Activated CD8-positive, alpha-beta memory T cell treated with anti-CD3 and anti-CD28 coated beads, Interleukin-2, amount 50 U/mL, for 48 hours (primary cell): ENCODE measurements at regions not wholly inside any gene's neighbourhood (a gene's known extent, or its start where the extent isn't known, plus 50 kb on each side); places are given as distances from the start of the nearest gene placed in this dataset.

Experiments
- DNase-seq: peaks from one replicate; pipeline ENCODE4 v3.0.0-alpha.2; 2020

DNA sequence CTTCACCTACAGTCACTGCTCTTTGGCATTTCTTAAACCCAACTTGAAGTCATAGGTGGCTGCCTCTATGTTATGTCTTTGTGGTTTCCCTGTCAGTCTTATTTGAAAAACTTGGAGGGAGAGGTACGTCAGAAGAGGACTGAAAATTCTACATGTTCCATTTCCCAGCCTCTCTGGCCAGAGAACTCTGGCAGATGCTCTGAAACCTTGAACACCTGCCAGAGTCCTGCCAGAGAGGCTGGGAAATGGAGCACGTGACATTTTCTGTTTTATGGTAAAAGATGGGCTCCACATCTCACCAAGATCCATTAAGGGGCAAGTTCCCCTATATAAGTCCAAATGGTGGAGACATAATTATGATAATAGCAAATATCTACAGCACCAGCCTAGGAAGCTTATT, 99.5 kb downstream of the MAFB start:
- no peak for DNase-seq

DNA sequence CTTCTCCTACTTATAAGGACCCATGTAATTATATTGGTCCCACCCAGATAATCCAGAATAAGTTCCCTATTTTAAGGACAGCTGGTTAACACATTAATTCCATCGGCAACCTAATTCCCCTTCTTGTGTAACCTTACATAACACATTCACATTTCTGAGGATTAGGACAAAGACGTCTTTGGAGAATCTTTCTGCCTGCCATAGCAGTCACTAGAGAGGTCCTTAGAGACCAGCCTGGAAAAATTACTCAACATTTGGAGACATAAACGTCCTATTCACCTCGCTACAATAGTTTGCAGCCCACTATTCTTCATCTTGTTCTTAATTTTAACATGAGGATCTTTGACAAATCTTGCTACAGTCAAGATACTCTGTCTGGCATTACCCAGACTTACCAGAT, 100.1 kb downstream of the MAFB start:
- no peak for DNase-seq

DNA sequence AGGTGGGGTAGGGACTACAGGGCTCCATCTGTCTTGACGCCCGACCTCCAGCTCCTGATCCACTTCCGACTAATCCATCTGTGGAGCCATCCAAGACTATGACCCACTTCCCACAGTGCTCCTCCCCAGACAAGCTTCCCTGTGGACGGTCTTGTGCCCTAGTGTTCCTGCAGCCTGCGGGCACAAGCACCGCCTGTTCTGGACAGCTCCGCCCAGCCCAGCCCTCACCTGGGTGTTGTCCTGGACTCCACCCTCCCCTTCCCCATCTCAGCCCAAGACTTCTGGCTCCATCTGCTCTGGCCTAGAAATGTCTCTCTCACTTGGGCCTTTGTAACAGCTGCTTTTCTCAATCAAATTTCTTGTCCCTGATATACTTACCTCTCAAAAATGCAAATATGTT, 102.0 kb downstream of the MAFB start:
- no peak for DNase-seq

DNA sequence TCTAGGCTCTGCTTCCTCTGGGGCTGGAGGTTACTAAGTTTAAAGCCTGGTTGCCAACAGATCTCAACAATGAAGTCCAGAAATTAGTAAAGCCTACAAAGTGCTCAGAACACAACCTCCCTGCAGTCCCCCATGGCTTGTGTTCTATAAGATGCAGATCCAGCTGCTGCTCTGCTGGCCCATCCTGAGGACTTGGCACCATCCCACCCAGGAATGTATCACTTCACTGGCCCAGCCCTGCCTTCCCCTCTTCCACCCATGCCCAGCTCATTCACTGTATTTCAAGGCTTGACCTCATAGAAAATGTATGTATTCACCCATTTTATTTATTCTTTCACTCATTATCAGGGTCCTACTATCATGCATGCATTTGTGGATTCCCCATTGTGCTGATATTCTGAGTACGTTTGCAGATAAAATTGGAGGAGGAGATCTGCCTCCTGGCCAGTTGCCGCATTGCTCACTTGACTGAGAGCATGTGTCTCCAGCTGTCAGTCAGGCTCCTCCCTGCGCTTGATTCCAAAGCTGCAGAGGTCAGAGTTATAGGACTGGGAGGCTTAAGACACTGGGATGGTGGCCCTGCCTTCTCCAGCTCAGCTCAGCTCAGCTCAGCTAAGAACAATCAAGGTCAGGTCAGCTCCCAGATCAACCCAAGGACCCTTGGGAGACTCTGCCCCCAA, 104.8 kb downstream of the MAFB start:
- DNase-seq, result no peak

DNA sequence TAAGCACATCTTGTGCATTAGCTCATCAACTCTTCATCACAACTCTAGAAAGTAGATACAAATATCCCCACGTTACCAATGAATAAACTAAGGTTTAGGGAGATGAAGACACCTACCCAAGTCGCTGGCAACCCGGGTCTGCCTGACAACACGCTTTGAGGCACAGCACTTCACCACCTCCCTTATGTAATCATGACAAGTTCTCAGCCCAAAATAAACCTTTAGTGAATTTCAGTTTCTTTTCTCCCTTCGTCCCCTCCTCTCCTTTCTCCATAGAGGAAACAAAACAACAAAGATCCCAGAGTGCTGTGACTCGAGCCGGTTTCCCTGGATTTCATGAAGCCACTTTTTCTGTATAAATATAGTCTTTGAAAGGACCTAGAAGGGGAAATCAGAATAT, 105.4 kb downstream of the MAFB start:
- DNase-seq, result no peak

DNA sequence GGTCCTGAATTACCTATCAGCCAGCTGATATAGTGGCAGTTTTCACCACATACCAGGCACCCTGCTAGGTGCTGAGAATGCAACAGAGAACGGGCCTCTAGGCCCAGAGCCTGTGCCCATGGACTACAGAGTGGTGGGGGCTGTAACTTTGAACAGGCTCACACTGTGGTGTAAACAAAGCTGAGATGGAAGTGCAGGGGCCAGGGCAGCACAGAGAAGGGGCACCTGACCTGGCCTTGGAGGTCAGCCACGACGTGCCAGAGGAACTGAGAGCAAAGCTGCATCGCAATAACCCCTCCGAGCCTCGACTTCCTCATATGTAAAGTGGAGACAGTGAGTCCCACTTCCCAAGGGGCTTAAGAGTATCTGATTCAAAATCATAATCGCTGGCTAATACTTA, 105.8 kb downstream of the MAFB start:
- no peak for DNase-seq

DNA sequence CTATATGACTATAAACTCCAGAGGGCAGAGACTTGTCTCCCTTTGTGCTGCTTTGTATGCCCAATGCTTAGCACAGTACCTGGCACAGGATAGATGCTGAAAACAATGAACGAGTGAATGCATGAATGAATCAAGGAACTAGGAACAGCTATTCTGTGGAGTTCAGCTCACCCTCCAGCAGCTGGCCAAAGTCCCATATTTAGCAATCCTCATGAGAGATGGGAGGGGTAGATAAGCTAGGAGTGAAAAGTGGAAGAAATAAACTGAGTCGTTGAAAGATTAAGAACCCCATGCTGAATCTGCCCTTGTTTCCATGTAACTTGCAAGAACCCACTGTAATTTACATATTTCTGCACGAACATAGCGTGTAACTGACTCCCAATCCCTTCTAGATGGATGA, 106.5 kb downstream of the MAFB start:
- DNase-seq, result no peak

DNA sequence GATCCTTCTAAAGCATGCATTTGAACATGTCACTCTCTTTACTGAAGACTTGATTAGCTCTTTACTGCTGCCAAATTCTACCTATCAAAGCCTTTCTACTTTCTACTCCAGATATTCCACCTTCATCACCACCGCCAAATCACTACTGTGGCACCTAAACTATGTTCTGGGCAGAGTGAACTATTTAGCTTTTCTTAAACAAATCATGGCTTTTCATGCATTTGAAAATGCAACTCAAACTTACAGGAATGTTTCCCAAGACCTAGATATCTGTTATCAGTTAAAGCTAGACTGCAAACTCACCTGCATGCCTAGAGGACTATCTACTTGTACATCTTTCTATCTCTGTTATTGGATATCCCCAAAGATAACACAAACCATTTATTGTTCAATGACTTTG, 109.3 kb downstream of the MAFB start:
- DNase-seq, result no peak

DNA sequence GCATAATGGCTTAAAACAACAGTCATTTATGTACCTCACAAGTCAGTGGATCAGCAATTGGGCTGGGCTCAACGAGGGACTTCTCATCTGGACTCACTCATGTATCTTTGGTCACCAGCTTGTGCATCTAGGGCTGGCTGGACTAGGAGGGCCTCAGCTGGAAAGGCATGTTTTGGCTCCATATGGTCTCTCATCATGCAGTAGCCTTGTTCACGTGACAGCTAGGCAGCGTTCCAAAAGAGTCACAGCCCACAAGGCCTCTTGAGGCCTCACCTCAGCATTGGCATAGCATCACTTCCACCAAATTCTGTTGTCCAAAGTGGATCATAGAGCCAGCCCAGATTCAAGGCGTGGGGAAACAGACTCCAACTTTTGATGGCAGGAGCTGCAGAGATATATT, 110.1 kb downstream of the MAFB start:
- DNase-seq, result no peak

DNA sequence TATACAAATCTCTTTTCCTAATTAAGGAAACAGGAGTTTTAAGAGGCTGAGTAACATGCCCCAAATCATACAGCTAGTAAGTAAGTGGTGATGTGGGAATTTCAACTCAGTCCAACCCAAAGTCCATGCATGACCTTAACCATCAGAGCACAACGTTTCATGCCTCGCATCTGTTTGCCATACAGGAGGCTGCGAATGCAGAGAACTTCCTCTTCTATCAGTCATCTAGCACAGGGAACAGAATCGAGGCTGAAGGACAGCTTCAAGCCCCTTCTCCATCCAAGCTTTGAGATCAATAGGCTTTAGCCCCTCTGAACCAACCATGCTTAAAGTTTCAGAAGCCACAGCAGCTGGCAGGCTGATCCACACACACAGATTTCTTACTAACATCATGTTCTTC, 113.2 kb downstream of the MAFB start:
- no peak for DNase-seq

DNA sequence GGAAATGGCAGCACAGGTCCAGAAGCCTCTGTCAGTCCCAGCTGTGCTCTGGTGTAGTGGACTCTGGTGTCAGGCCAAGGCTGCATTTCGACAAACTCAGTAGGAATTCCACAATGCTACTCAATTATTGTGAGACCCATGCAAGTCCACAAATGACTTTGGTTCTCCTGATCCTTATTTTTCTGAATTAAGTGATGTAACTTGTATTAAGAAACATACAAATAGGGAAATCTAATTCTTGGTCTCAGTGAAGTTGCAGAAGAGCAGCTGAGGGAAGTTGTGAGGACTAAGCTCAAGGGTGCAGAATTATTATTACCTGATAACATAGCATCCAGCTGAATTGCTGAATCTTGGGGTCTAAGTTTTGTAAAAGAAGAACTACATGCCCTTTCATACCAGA, 116.8 kb downstream of the MAFB start:
- no peak for DNase-seq

DNA sequence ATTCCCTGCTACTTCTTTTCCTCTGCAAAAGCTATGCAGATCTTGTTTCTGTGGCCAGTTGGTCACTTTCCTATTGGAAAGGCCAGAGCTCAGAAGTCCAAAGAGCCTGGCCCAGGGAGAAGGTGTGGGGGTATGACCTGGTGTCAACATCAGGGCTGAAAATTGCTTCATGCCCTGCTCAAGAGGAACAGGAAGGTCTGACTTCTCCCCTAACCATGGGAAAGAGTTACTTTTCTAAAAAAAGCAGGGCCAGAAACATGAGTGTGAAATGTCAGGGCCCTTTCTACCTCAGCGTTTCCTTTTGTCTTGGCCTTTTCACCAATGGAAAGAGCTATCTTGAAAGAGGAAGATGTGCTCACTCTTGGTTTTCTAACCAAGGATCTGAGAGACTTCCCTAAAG, 117.4 kb downstream of the MAFB start:
- DNase-seq, result no peak

DNA sequence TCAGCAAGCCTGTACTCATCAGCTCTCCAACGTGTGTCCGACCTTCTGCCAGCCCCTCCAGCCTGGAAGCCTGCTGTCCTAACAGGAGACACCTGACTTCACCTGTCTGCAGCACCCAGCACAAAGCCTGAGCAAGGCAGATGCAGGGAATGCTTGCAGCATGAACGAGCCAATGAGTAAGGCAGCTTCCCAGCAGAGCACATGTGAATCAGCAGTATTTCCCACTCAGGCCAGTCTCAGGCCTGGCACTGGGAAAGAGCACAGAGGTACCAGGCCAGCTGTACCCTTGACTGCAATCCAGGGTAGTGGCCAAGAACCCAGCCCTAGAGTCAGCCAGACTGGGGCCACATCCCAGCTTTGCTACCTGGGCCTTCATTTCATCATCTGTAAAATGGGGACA, 120.8 kb downstream of the MAFB start:
- no peak for DNase-seq

DNA sequence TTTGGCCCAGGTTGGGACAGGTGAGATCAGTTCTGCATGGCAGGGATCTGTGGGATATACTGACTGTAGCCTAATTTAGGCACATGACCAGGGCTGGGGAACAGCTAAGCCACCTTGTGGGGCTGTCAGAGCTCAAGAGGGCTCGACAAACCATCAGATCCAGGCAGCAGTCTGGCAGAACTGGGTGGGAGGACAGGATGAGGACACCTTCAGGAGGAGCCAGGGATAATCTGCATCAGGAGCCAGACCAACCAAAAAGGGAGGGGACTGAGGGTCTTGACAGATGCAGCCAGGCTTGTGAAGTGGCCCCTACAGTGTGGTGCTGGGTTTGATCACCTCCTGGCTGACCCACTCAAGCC, 123.4 kb downstream of the MAFB start:
- no peak for DNase-seq

DNA sequence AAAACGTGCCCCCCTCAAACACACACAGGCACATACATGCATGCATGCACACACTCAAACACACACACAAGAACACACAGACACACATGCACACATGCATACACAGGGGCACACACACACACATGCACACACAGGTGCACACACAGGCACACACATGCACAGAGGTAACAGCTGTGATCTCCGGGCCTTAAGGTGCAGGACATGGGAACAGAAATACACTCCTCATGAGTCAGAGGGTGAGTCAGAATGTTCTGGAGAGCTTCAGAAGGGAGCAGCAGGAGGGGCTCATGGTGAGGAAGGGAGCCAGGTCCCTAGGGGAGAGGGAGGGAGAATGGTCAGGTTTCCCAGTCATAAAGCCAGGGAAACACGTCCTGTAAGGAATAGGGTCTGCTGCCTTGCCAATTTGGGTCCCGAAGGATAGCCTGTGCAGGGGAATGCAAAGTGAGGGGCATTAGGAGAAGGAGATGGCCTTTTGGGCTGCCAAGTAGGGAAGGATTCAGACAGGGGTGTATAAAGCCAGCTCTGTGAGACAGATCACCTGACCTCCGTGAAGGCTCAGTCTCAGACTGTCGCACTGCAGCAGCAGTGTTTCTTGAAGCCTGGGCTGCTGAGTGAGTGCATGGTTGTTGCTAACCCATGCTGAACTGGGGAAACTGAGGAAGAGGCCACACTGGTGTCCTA, 123.9 kb downstream of the MAFB start:
- DNase-seq, result no peak

DNA sequence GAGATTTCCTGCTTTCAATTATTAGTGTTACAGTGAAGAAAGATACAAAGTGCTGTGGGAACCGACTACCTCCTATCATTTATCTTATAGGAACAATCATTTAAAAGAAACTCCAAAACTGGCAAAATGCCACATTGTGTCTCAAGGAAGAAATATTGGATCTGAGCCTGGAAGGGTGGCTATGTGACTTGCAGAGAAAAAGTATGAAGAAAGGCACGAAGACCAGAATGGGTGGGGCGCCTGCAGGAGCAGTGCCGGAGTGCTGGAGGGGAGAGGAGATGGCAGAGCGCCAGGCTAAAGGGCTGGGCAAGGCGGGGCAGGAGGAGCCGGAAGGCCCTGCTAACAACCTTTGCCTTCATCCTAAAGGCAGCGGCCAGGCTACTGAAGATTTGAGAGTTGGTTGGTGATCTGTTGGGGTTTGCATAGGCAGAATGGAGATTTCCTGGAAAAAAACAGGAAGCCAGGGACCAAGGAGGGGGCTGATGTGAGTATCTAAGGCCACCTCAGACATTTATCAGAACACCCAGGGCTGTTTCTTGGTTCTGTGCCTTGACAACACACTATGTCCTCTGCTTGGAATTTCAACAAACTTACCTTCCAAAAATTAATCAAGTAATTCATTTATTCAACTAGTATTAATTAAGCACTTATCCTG, 125.6 kb downstream of the MAFB start:
- no peak for DNase-seq

DNA sequence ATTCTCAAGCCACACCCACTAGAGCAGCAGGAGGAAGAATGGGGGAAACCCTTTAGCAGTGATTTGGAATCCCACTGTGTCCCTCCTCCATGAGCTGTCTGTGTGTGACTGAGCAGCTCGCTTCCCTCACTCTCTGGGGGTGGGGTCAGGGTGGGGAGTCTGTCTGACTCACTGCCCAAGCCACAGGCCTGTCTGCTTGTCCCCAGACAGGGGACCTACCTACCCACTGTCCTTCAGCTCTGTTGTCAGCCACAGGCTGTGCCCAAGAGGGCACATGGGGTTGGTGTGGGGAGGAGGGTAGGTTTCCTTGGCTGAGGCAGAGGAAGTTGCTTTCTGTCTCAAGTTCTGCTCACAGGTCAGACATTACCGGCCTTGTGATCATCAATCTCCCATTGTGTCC, 127.0 kb downstream of the MAFB start:
- DNase-seq, result no peak

DNA sequence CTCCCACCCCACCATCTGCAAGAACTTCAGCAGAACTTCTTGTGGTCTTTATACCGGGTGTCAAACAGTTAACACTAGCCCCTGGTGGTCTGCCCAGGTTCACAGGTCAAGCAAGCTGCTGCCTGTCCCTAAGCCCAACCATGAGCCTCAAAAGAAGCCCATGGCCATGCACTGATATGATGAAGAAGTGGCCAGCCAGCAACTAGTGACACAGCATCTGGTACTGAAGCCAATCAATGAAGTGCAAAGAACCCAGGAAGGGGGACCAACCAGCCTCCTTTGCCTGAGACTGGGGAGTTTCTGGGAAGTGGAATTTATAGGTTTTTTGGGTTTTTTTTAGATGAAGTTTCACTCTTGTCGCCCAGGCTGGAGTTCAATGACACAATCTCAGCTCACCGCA, 127.8 kb downstream of the MAFB start:
- no peak for DNase-seq

DNA sequence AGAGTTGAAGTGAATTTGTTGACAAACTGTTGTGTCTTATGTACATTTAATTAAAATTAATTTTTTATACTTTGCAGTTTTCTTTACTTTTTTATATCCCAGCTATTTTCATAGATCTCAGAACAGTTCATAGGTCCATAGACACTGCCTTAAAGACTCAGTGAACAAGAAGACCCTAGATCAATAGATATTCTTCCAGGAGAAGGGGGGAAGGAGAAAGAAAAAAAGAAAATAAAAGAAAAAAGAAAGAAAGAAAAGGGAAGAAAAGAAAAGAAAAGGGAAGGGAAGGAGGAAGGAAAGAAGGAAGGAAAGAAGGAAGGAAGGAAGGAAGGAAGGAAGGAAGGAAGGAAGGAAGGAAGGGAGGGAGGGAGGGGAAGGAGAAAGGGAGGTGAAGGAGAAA, 130.8 kb downstream of the MAFB start:
- DNase-seq, result no peak

DNA sequence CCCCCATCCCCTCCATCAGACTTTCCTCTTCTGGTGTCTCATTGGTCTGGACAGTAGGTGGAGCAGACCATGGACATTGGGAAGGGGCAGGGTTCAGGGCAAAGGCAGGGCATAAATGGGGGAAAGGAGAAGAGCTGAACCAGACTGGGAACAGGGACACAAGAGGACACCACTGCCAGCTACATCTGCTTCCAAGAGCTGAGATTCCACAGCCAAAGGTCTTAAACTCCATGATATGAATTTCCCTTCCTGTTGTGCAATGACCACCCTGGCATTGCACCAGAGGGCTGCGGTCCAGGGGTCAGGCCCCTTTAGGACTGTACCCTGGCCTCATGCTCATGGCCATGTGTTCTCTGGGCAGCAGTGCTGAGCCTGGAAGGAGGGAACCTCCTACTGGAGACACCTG, 137.9 kb downstream of the MAFB start:
- no peak for DNase-seq

DNA sequence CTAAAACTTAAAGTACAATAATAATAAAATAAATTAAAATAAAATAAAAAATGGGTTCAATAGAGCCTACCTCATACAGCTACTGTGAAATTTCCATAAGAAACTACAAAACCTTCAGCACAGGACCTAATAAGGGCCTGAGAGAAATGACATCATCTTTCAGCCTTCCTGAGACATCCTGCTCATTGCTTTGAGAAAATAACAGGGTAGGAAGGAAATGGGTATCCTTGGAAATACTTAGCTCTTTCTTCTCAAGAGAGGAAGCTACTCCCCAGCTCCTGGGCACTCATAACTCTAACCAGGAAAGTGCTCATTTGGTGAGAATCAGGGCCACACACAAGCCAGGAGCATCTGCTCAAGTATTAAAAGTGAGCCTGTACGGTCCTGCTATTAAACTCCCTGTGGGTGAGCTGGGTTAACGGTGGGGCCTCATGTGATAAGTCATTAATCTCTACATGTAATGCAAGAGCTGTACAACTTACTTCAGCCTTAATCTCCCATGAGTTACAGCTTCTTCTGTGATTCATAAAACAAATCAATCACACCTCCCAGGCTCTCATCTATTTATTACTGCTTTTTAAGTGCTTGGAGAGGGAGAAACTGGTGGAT, 141.4 kb downstream of the MAFB start:
- DNase-seq, result no peak

DNA sequence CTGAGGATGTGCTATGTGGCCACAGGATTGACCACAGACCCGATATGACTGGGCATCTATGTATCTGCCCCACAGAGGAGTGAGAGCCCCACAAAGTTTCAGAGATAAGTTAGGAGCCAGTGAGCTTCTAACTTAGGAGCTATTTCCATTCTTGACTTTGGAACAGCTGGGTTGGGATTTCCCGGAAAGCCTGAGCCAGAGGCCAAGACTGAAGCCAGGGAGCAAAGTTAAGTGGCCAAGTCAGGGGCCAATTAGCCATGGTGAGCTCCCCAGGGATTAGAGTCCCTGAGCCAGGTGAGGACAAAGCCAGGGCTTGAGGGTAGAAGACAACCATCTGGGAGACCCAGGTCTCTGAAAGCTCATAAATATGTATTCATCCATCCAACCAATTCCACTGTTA, 143.6 kb downstream of the MAFB start:
- no peak for DNase-seq

DNA sequence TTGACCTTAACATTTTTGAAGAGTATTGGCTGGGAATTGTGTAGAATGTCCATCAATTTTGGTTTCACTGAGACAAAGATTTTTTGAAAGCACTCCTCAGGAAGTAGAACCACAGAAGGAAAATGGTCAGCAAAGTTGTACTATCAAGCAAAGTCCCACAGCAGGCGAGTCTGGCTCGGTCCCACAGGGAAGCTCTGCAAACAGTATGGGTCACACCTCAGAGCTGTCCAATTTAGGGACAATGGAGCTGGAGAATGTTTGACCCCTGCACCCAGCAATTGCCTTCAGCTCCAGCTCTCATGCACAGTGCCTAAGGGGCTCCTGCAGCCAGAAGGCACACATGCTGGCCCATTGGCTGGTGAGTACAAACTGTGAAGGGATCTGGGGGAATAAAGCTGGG, 147.0 kb downstream of the MAFB start:
- DNase-seq, result no peak

DNA sequence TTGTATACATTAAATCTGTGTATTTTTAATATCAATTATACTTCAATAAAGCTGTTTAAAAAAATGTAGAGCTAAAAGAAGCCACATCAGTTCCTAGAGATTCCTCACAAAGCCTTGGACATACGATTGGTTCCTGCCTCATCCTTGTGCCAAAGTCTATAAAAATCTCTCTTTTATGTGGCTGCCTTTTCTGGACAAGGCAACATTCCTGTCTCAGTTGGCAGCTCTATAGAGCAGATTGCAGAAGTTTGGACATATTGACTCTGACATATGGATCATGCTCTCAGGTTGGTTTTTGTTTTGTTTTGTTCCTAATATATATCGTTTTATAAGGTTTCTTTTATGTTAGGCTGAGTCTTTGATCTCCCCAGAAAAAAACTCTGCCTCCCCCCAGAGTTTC, 148.9 kb downstream of the MAFB start:
- DNase-seq, result no peak
